ENCODE measurements at regions not wholly inside any gene's neighbourhood (a gene's known extent, or its start where the extent isn't known, plus 50 kb on each side); places are given as distances from the start of the nearest gene placed in this dataset.
"Not testable (repeated sequence)": the region's sequence is repeated elsewhere in the genome, so short reads cannot be mapped to it uniquely, and the experiment has no call there.

DNA sequence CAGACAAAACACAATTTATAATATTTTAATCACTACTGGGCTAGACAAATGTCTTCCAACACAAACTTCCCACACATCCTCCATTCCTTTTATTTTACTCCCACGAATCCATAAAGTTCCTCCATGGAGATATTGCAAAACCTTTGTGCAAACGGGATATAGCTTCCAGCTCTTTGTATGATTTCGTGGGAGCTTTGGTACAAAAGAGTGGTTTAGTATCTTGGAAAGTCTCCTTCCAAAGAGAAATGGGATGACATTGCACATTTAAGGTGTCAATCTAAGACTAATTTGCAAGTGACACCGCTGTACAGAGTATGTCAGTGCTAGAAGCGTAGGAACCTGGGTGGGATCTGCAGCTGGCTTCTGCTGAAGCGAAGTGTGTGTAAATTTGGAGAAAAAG, 455.2 kb upstream of the RUNX1 start:
- no peak for DNase-seq (ENCODE audit: low read depth, low spot score)

DNA sequence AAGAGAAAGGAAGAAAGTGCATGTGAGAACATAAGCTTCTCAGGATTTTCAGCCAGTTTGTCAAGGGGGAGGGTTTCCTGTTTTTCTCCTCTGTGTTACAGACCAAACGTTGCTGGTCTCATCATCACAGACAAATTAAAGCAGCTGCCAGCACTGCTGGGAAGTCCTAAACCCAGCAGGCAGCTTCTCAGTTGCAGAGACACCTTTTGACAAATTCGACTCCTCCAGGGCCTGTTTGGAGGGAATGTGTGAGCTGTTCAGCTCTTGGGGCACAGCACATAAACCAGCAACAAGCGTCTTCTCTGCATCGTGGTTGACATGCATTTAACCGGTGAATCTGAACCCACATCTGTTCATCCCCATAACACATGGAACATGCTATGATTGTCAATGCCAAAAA, 454.6 kb upstream of the RUNX1 start:
- no peak for DNase-seq (ENCODE audit: low read depth, low spot score)

DNA sequence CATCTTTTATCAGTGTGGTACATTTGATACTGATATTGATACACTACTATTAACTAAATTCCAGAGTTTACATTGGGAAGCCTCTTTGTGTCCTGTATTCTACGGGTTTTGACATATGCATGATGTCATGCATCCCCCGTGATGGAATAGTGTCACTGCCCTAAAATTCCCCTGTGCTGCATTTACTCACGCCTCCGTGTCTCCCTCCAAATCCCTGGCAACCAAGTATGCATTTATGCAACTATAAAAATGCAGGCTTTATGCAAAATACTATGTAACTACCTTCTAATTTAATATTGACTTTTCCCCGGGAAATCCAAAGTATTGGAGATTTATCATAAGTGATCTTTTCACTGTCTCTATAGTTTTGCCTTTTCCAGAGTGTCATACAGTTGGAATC, 453.7 kb upstream of the RUNX1 start:
- no peak for DNase-seq (ENCODE audit: low read depth, low spot score)

DNA sequence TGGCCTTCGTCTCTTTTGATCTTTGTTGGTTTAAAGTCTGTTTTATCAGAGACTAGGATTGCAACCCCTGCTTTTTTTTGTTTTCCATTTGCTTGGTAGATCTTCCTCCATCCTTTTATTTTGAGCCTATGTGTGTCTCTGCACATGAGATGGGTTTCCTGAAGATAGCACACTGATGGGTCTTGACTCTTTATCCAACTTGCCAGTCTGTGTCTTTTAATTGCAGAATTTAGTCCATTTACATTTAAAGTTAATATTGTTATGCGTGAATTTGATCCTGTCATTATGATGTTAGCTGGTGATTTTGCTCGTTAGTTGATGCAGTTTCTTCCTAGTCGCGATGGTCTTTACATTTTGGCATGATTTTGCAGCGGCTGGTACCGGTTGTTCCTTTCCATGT, 448.4 kb upstream of the RUNX1 start:
- DNase-seq (ENCODE audit: low read depth, low spot score): not testable (repeated sequence)

DNA sequence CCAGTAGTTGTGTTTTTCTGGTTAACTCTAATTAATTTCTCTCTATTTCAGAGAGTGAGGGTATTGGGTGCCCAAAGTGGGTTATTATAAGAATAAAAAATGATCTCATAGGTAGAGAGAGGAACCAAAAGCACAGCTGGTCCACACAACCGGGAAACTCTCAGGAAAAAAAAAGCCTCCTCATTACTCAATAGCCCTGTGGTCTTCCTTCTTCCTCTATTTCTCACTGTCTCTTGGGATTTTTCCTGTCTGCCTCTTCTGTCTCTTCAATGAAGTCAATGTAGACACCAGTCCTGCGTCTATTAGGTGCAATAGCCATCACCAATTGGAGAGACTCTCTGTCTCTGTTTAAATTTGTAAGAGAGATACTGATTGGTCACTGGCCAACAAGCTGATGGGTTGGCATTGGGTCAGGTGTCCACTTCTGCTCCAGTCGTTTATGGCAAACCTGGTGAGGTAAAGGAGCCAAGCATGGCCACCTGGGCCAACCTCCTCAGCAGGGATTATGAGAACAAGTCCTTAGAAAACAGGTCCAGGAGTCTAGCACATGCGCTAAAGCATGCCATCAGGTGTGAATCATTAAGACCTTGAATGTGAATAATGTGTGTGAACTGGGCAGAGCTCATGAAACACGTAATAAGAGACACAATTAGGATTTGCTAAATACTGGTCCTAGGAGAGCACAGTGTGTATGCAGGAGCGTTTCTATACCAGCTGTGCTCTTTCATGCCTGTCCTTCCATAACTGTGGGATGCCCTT, 443.0 kb upstream of the RUNX1 start:
- DNase-seq (ENCODE audit: low read depth, low spot score): no peak

DNA sequence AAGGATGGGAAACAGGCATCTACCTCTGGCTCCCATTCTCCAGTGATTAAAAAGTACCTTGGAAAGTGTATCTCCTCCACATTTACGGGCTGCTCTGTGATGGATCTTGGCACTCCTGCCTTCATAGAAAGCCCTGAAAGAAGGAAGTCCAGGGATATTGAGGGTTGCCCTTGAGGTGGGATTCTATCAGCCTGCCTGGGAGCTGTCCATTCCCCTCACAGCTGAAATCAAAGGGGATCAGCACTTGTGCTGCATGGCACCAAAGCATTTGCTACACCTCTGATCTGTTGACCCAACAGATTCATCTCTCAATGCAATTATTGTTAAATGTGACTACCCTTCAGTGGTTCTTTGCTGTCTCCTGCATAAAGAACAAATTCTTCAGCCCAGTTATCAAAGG, 442.0 kb upstream of the RUNX1 start:
- DNase-seq (ENCODE audit: low read depth, low spot score): no peak

DNA sequence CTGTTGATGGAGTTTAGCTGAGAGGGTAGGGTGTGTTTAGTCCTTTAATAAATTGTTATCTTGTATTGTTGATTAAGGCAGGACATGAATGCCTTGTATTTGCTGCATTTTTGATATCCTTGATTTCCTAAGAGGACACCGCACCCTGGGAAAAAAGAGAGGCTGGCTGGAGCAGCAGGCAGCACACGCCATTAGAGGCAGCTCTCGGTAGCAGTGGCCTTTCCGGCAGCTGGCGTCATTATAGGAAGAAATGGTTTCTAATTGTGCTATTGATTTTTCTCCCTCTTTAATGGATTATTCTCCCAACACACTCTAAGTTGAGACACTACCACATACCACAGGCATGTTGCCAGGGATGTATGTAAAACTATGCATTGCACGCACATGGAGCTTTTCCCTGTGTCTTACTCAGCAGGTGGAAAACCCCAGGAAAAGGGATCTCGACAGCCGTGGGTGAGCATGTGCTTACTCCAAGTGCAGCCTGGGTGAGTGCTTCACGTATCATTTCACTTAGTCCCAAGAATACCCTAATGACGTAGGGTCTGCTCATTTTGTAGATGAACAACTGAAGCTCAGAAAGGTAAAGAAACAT, 440.4 kb upstream of the RUNX1 start:
- DNase-seq (ENCODE audit: low read depth, low spot score): no peak

DNA sequence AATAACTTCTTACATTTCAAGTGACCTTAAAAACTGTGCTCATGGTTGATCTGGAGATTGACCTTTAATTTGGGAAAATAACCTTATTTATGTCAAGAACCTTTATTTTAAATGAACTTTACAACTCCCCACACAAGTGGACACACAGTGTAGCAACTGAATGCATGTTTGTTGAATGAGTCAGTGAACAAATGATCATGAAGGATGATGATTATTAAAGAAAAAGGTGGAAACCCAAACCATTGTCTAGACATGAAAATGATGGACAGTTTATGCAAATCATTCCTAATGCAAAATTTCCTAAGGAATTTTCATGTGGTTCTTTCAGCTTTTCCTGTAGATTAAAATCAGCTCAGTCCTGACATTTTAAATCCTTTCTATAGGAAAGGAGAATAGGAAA, 439.8 kb upstream of the RUNX1 start:
- DNase-seq (ENCODE audit: low read depth, low spot score): no peak

DNA sequence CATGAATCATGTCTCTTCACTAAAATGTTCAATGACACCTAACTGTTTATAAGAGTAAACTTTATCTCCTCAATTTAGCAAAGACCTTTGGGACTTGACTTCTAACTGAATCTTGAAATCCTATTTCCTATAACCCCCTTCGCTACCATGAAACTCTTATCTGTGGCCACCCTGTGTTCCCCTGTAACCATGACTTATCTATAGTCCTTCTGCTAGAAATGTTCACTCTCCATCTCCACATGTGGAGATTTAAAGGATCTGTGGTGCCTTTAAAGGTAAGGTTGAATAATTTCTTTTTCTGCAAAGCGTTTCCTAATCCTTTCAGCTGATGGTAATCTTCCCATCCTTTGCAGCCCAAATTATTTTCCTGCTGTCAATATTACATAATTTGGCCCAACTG, 436.3 kb upstream of the RUNX1 start:
- no peak for DNase-seq (ENCODE audit: low read depth, low spot score)

DNA sequence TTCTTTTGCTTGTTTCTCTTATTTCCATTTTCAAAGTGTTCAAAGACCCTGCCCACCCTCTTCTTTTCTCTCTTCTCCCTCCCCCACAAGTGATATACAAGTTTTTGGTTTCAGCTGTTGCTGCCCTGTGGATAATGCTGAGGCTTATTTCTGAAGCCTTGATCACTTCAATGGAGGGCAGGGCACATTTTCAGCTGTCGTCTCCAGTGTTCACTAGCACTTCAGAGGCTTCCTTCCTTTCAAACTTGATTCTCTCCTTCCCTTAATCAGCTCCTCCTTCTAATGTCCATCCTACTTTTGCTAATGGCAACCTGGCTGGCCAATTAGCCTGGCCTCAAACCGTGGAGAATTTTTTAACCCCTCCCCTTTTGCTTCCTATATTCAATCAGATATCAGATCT, 435.7 kb upstream of the RUNX1 start:
- no peak for DNase-seq (ENCODE audit: low read depth, low spot score)

DNA sequence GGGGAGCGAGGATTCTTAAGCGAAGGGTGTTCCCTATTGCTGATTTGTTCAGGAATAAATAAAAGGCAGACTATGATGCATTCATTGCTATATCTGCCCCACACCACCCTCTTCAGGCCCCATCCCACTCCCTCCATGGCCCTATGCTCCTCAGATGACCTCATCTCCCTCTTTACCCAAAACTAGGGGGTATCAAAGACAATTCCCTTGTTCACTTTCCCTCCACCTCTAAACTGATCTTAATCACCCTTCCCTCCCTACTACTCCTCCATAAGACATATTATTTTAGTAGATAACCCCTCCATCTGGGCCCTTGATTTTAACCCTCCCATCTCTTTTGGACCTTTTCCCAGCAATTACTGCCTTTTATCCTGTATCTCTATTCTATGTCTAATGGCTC, 434.9 kb upstream of the RUNX1 start:
- DNase-seq (ENCODE audit: low read depth, low spot score): no peak

DNA sequence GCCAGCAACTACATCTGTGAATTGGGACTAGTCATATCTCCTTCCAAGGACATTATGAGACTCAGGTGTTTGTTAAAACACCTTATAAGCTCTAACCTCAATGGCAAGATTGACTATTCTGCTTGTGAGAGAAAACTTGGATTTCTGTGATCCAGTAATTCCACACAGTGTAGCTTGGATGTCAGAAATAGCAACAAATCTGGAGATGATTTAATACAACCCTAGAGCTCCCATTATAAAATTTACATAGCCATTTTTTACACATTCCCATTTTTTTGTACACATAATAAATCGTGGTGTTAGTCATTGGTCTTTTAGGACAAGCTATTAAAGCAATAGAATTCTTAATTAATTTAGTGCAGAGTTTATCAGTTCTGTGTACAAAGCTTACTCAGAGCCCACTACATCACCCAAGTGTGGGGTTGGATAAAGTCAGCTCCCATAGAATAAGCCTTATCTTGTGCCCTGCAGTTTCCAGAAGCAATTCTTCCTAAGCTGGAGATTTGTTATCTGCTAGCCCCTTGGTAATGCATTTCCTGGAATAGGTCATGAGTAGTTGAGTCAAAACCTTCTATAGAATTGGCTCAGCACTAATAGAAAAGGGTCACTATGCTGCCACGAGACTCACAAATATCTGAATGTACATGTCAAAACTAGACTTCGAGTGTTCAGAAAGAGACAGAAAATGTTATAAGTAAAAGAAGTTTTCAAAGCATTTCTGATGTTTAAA, 434.0 kb upstream of the RUNX1 start:
- DNase-seq (ENCODE audit: low read depth, low spot score): no peak

DNA sequence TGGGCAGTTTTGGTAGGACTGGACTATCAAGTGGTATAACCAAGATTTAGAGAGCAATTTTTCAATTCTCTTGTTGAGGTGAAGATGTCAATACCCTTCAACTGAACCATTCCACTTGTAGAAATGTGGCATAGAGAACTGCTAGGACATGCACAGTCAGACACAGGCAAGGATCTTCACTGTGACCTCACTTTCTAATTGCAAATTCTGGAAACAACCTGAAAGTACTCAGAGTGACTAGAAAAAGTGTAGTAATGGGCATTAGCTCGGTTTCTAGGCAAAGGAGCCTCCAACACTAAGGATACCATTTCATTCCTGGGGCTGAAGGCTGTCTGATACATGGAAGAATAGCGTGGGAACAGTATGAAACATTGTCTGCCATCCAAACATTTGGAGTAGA, 433.0 kb upstream of the RUNX1 start:
- DNase-seq (ENCODE audit: low read depth, low spot score): no peak

DNA sequence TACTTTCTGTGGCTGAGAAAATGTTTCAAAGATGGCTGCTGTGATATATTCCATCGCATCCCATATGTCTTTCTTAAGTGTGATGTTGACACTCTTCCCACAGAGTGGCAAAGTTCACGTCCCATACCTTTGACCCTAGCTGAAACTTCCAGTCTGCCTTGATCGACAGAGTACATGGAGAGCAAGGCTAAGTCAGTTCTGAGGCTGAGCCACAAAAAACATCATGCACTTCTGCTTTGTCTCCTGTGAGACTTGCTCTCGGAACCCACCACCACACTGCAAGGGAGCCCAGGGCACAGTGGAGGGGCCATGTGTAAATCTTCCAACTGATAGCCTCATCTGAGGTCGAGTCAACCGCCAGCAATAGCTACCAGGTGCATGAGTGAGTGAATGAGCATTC, 431.9 kb upstream of the RUNX1 start:
- no peak for DNase-seq (ENCODE audit: low read depth, low spot score)

DNA sequence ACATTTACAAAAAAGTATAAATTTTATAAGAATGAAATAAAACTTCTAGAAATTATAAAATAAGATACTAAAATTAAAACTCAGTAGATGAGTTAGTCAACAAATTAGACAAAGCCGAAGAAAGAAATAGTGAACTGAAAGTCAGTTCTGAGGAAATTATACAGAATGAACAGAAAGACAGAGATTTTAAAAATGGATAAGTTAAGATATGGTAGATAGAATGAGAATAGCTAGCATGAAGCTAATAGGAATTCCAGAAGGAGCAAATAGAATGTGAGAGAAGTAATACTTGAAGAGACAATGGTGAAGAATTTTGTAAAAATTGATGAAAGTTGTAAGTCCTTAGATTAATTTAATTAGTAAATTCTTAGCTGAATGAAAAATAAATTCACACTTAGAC, 430.4 kb upstream of the RUNX1 start:
- DNase-seq (ENCODE audit: low read depth, low spot score): no peak

DNA sequence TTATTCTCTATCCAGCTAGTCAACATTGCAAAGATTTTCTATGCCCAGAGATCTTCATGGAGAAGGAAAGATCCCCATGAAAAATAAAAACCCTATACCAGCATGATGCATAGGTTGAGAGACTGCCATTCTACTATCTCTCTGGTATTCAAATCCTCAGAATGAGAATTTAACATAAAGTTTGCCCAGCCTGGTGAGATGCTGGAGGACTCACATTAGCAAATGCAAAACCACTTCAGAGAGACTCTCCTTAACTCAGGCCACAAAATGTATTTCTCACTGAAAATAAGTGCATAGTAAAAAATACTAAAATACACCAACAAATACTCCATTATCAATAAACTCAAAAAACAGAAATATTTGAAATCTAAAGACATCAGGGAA, 430.0 kb upstream of the RUNX1 start:
- DNase-seq (ENCODE audit: low read depth, low spot score): no peak

DNA sequence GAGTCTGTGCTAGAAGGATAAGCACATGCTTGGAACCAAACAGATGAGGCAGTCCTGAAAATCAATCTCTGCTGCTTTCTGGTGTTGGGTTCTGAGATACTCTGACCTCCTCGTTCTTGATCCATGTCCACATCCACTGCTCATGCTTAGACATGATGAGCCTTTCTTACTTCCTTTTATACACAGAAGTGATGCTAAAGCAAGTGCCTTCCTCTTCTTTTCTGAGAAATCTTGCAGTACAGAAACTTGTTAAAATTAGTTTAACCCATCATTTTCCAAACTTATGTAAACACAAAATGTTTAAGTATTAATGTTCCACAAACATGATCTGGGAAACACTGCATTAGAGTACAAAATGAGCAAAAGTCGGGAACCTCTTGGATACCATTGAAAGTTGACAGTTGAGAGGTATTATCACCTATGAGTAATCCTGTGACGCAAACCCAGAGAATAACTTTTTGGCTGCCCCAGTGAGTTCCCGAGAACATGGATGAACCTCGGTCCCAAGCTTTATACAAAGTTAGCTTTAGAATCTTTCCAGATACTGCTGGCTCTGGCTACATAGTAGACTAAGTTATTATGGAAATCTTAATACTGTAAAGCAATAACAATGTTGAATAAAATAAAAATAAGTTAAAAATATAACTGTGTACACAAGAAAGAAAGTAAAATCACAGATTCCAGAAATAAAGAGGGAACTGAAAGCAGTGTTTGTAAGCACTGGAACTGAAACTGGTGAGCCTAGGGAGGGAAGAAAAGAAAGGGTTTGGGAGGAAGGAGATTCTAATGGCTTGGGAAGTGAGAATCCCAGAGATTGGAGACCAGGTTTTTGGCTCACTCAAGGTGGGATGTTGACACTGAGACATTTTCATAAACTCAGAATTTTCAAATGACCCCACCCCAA, 429.3 kb upstream of the RUNX1 start:
- no peak for DNase-seq (ENCODE audit: low read depth, low spot score)

DNA sequence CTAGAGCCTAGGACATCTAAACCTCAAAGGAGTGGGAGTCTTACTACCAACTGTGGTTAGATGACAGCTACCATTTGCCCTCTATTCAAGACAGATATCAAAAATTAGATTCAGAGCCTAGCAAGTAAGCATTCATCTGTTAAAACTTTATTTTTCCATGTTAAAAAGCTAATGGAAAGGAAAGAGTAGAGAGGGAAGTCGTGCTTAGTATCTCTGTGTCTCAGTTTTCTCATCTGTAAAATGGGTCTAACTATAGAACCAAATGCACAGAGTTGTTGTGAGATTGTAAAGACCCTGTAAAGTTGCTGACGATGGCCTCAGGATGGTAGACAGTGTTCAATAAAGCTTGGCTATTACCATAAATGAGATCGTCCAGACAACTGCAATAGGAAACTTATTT, 428.5 kb upstream of the RUNX1 start:
- no peak for DNase-seq (ENCODE audit: low read depth, low spot score)

DNA sequence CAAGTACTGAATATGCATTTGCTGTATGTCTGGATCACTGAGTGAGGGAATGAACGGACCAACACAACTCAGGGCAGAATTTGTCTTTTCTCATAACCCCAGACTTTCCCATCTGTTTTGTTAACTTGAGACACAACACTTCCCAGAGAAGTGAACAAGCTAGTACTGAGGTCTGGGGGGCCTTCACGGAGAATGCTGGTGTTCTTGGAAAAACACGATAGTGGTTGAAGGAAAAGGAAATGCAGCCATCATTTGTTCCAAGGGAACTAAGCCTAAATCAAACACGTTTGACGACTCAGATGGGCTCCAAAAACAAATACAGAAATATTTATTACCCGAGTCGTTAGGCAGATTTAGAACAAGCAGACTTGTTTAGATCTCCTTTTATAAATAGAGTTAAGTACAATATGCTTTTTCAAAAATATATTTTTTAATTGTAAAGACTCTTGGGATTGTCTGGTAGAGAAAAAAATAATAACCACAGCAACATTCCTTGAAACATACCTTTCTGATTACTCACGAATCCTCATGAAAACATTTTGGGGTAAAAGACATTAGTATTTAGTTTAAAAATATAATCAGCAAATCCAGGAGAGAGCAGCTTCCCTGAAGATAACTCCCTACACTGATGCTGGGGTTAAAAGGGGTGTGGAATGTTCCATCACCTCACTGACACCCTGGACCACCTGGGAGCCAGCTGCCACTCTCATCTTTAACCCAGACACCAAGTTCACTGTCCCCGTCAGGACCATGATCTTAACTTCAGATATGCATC, 427.7 kb upstream of the RUNX1 start:
- no peak for DNase-seq (ENCODE audit: low read depth, low spot score)

DNA sequence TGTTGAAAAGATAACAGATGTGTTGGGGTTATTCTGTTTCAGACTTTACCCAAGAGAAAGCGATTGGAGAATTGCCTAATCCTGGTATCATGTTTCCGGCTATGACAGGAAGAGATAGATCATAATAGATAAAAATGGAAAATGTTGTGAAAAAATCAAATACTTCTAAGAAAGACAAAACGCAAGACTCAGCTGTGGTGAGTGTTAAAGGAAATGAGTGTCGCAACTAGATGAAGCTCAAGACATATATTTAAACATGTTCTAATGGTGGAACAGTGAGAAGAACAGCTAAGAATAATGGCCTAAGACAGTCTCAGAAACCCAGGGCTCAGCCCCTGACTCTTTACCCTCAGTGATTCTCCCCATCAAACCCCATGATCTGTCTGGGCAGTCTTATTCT, 426.7 kb upstream of the RUNX1 start:
- DNase-seq (ENCODE audit: low read depth, low spot score): no peak

DNA sequence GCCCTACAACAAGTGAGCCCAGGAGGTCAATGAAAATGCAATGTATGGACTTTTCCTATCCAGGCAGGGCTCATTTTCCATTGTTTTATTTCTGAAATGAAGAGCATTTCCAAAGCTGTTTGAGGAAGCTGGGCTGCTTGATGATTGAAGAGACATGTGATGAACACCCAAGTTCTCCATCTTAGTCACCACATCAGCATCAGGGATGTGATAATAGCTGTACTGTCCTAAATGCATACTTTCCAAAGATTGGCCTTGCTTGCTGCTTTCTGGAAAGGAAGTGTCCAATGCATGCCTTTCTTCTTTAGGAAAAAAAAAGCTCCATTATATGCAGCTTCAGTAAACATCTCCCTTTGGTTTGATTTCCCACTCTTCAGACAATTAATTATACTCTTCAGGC, 425.9 kb upstream of the RUNX1 start:
- no peak for DNase-seq (ENCODE audit: low read depth, low spot score)
